Left ventricle myocardium inferior (tissue), 1 donor: ENCODE measurements at regions not wholly inside any gene's neighbourhood (a gene's known extent, or its start where the extent isn't known, plus 50 kb on each side); places are given as distances from the start of the nearest gene placed in this dataset.

ENCODE experiments used
- DNase-seq: peaks from one replicate; pipeline ENCODE4 v3.0.0-alpha.2; 2020
- H3K27ac ChIP-seq: fragments of 200-600 bp; replicated peaks from 2 replicates; pipeline ENCODE4 v1.8.0; 2021
- H3K27me3 ChIP-seq: fragments of 200-600 bp; 2 replicates; pipeline ENCODE4 v1.8.0; 2021; ENCODE audit warnings: low read depth
- H3K36me3 ChIP-seq: fragments of 200-600 bp; 2 replicates; pipeline ENCODE4 v1.8.0; 2021
- H3K4me1 ChIP-seq: fragments of 200-600 bp; 2 replicates; pipeline ENCODE4 v1.8.0; 2021
- H3K4me3 ChIP-seq: fragments of 200-600 bp; 2 replicates; pipeline ENCODE4 v1.8.0; 2021; ENCODE audit warnings: mild to moderate bottlenecking, moderate library complexity
- H3K9me3 ChIP-seq: fragments of 200-600 bp; replicated peaks from 2 replicates; pipeline ENCODE4 v1.8.0; 2021
- intact Hi-C: fragments of 100-400 bp; cut with micrococcal nuclease; formaldehyde crosslinking; loops from one replicate; pipeline ENCODE4 v1.11.0; 2022
- TF ChIP-seq, protein P1 (sequence below): fragments of 200-600 bp; IDR thresholded peaks from 2 replicates; pipeline ENCODE4 v1.8.0; 2021; ENCODE audit warnings: antibody characterized with exemption, mild to moderate bottlenecking, borderline replicate concordance
- donor health status: DM: no; HTN: yes; CAD: no; lungs with severe emphysema.

GRCh38 chr4:141565379-141566089 lies 70.8 kb upstream of the IL15 start:
- intact Hi-C loops: no loop called here
- Histone ChIP-seq H3K27me3 (no peaks in the 10 kb centered on the region), H3K9me3 (no peaks in the 10 kb centered on the region), H3K36me3 (no peaks in the 10 kb centered on the region), H3K4me3 (no peak overlapping the region), H3K4me1 (no peaks in the 10 kb centered on the region), H3K27ac (no peak overlapping the region)
- DNase-seq: no peak
- TF ChIP-seq, protein P1, sequence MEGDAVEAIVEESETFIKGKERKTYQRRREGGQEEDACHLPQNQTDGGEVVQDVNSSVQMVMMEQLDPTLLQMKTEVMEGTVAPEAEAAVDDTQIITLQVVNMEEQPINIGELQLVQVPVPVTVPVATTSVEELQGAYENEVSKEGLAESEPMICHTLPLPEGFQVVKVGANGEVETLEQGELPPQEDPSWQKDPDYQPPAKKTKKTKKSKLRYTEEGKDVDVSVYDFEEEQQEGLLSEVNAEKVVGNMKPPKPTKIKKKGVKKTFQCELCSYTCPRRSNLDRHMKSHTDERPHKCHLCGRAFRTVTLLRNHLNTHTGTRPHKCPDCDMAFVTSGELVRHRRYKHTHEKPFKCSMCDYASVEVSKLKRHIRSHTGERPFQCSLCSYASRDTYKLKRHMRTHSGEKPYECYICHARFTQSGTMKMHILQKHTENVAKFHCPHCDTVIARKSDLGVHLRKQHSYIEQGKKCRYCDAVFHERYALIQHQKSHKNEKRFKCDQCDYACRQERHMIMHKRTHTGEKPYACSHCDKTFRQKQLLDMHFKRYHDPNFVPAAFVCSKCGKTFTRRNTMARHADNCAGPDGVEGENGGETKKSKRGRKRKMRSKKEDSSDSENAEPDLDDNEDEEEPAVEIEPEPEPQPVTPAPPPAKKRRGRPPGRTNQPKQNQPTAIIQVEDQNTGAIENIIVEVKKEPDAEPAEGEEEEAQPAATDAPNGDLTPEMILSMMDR: no peak

- TF ChIP-seq, protein P1: no peak
- H3K27me3 ChIP-seq: no peaks in the 10 kb centered on the region
- DNase-seq: no peak
- no peaks in the 10 kb centered on the region for H3K4me1 ChIP-seq
- H3K4me3 ChIP-seq: no peak overlapping the region
- H3K27ac ChIP-seq: no peak overlapping the region
- intact Hi-C loops: no loop called here
- H3K36me3 ChIP-seq: no peaks in the 10 kb centered on the region
- no peaks in the 10 kb centered on the region for H3K9me3 ChIP-seq
Observed at GRCh38 chr4:141567326-141567915, 69.0 kb upstream of the IL15 start.

GRCh38 chr4:141569141-141569540 lies 67.2 kb upstream of the IL15 start:
- TF ChIP-seq, protein P1: no peak
- Histone ChIP-seq H3K9me3 (no peaks in the 10 kb centered on the region), H3K4me3 (no peak overlapping the region), H3K27me3 (no peaks in the 10 kb centered on the region), H3K36me3 (no peaks in the 10 kb centered on the region), H3K4me1 (no peaks in the 10 kb centered on the region), H3K27ac (no peak overlapping the region)
- DNase-seq: no peak
- intact Hi-C loops: no loop called here

- H3K36me3 ChIP-seq: no peaks in the 10 kb centered on the region
- TF ChIP-seq, protein P1: no peak
- intact Hi-C loops: no loop called here
- no peaks in the 10 kb centered on the region for H3K27me3 ChIP-seq
- DNase-seq: no peak
- H3K4me1 ChIP-seq: no peaks in the 10 kb centered on the region
- H3K9me3 ChIP-seq: no peaks in the 10 kb centered on the region
- H3K27ac ChIP-seq: no peak overlapping the region
- H3K4me3 ChIP-seq: no peak overlapping the region
Observed at GRCh38 chr4:141570290-141570689, 66.1 kb upstream of the IL15 start.

GRCh38 chr4:141571362-141571761 lies 65.0 kb upstream of the IL15 start:
- TF ChIP-seq, protein P1: no peak
- no peak overlapping the region for H3K27ac ChIP-seq
- no peaks in the 10 kb centered on the region for H3K36me3 ChIP-seq
- intact Hi-C loops: no loop called here
- H3K9me3 ChIP-seq: no peaks in the 10 kb centered on the region
- H3K4me3 ChIP-seq: no peak overlapping the region
- H3K27me3 ChIP-seq: no peaks in the 10 kb centered on the region
- no peaks in the 10 kb centered on the region for H3K4me1 ChIP-seq
- no peak for DNase-seq
